GM23338 (cell line): ENCODE measurements at regions not wholly inside any gene's neighbourhood (a gene's known extent, or its start where the extent isn't known, plus 50 kb on each side); places are given as distances from the start of the nearest gene placed in this dataset.

ENCODE experiments used
- ATAC-seq: fragments of 200-7000 bp; cut with Tn5 transposase; 3 replicates; pipeline ENCODE4 v1.9.1; 2020
- DNase-seq: peaks from one replicate; pipeline ENCODE4 v3.0.0-alpha.2; 2015; ENCODE audit warnings: low spot score
- H2AFZ ChIP-seq: fragments of 200-600 bp; sonication (generic); 2 replicates; pipeline ENCODE4 v1.8.0; 2016; ENCODE audit warnings: antibody characterized with exemption, mild to moderate bottlenecking, moderate library complexity
- H3F3A ChIP-seq: fragments of 200-600 bp; sonication (generic); replicated peaks from 2 replicates; pipeline ENCODE4 v1.8.0; 2017; ENCODE audit warnings: antibody characterized with exemption, mixed run types, low read depth
- H3K27ac ChIP-seq: fragments of 200-600 bp; sonication (generic); 2 replicates; pipeline ENCODE4 v1.6.1; 2016; ENCODE audit warnings: low read depth
- H3K27me3 ChIP-seq: fragments of 200-600 bp; sonication (generic); 2 replicates; pipeline ENCODE4 v1.8.0; 2016; ENCODE audit warnings: mild to moderate bottlenecking, mixed run types, moderate library complexity; ENCODE audit not compliant: insufficient read depth
- H3K36me3 ChIP-seq: fragments of 200-600 bp; sonication (generic); 2 replicates; pipeline ENCODE4 v1.8.0; 2016; ENCODE audit warnings: mild to moderate bottlenecking; ENCODE audit not compliant: insufficient read depth
- H3K4me1 ChIP-seq: fragments of 200-600 bp; sonication (generic); 2 replicates; pipeline ENCODE4 v1.8.0; 2016; ENCODE audit warnings: mild to moderate bottlenecking, moderate library complexity; ENCODE audit not compliant: insufficient read depth
- H3K4me2 ChIP-seq: fragments of 200-600 bp; sonication (generic); 2 replicates; pipeline ENCODE4 v1.7.1; 2017; ENCODE audit warnings: mixed run types
- H3K4me3 ChIP-seq: fragments of 200-600 bp; sonication (generic); 2 replicates; pipeline ENCODE4 v1.6.1; 2016; ENCODE audit warnings: mixed run types
- H3K79me2 ChIP-seq: fragments of 200-600 bp; sonication (generic); replicated peaks from 2 replicates; pipeline ENCODE4 v1.8.0; 2017; ENCODE audit warnings: mild to moderate bottlenecking; ENCODE audit not compliant: insufficient read depth
- H3K9me2 ChIP-seq: fragments of 200-600 bp; sonication (generic); 2 replicates; pipeline ENCODE4 v1.8.0; 2017; ENCODE audit not compliant: insufficient read depth
- H4K20me1 ChIP-seq: fragments of 200-600 bp; sonication (generic); replicated peaks from 2 replicates; pipeline ENCODE4 v1.8.0; 2017; ENCODE audit warnings: mild to moderate bottlenecking; ENCODE audit not compliant: insufficient read depth
- H3K27ac Mint-ChIP-seq: 2 replicates; pipeline ENCODE4 v1.8.0; 2020; ENCODE audit warnings: inconsistent platforms, mild to moderate bottlenecking, moderate library complexity, mixed read lengths
- H3K27me3 Mint-ChIP-seq: 3 replicates; pipeline ENCODE4 v1.8.0; 2022; ENCODE audit warnings: low read depth, mild to moderate bottlenecking, moderate library complexity, mixed read lengths, inconsistent platforms; ENCODE audit not compliant: insufficient read depth, poor library complexity
- H3K36me3 Mint-ChIP-seq: 3 replicates; pipeline ENCODE4 v1.8.0; 2021; ENCODE audit warnings: low read depth, mild to moderate bottlenecking, inconsistent platforms, moderate library complexity, mixed read lengths
- H3K4me1 Mint-ChIP-seq: 3 replicates; pipeline ENCODE4 v1.8.0; 2020; ENCODE audit warnings: mild to moderate bottlenecking, inconsistent platforms, mixed read lengths
- H3K4me3 Mint-ChIP-seq: 3 replicates; pipeline ENCODE4 v1.8.0; 2021; ENCODE audit warnings: moderate library complexity, mild to moderate bottlenecking, inconsistent platforms, mixed read lengths
- H3K9me3 Mint-ChIP-seq: 3 replicates; pipeline ENCODE4 v1.8.0; 2020; ENCODE audit warnings: moderate library complexity, mild to moderate bottlenecking, inconsistent platforms, mixed read lengths
- EZH2 ChIP-seq: fragments of 200-600 bp; sonication (generic); IDR thresholded peaks from one replicate; pipeline ENCODE4 v1.8.0; 2017; ENCODE audit warnings: antibody characterized with exemption, mild to moderate bottlenecking, low read depth; ENCODE audit not compliant: unreplicated experiment
- STAT1 ChIP-seq: IDR thresholded peaks from one replicate; pipeline ENCODE4 v1.6.1; 2016; ENCODE audit warnings: antibody characterized with exemption; ENCODE audit not compliant: unreplicated experiment
- ZNF331 ChIP-seq: fragments of 250-450 bp; sonication (Bioruptor Pico); IDR thresholded peaks from 2 replicates; pipeline ENCODE4 v1.5.0; 2020; ENCODE audit warnings: low read depth, mild to moderate bottlenecking, moderate library complexity
- ZNF462 ChIP-seq: fragments of 250-450 bp; sonication (Bioruptor Pico); IDR thresholded peaks from 2 replicates; pipeline ENCODE4 v1.5.0; 2020; ENCODE audit warnings: mild to moderate bottlenecking, moderate library complexity
- TF ChIP-seq, protein P1 (sequence below): IDR thresholded peaks from 2 replicates; pipeline ENCODE4 v1.6.1; 2016; ENCODE audit warnings: antibody characterized with exemption
- TF ChIP-seq, protein P2 (sequence below), 2 experiments: fragments of 200-600 bp in 1 of 2; sonication (generic) in 1 of 2; conservative IDR thresholded peaks; 2 replicates each; pipeline versions ENCODE4 v1.5.1 to v1.6.1; 2016 to 2017; ENCODE audit warnings: antibody characterized with exemption in 2 of 2, low read depth in 2 of 2, mild to moderate bottlenecking in 2 of 2, moderate library complexity in 1 of 2

GRCh38 chr2:23053601-23054000 is 331.4 kb upstream of the KLHL29 start:
- DNase-seq, result no peak
- Histone ChIP-seq H3K27me3 (no peaks in the 10 kb centered on the region), H3K4me1 (no peaks in the 10 kb centered on the region), H3K4me2 (no peak overlapping the region), H3K27ac (no peak overlapping the region), H3K9me2 (peaks cover 15% of the 10 kb centered on the region; the same call in 1 of the 2 replicates), H4K20me1 (no peaks in the 10 kb centered on the region), H3K79me2 (no peaks in the 10 kb centered on the region), H3F3A (no peaks in the 10 kb centered on the region), H2AFZ (no peak overlapping the region), H3K4me3 (no peak overlapping the region), H3K36me3 (no peaks in the 10 kb centered on the region)
- no peaks in the 10 kb centered on the region for H3K4me1 Mint-ChIP-seq
- H3K27me3 Mint-ChIP-seq, result peaks cover 3% of the 10 kb centered on the region
- H3K9me3 Mint-ChIP-seq, result peaks cover under 1% of the 10 kb centered on the region; the same call in 1 of the 3 replicates
- no peak for ATAC-seq
- no peaks in the 10 kb centered on the region for H3K36me3 Mint-ChIP-seq
- H3K4me3 Mint-ChIP-seq, result no peak overlapping the region
- TF ChIP-seq, protein P1, sequence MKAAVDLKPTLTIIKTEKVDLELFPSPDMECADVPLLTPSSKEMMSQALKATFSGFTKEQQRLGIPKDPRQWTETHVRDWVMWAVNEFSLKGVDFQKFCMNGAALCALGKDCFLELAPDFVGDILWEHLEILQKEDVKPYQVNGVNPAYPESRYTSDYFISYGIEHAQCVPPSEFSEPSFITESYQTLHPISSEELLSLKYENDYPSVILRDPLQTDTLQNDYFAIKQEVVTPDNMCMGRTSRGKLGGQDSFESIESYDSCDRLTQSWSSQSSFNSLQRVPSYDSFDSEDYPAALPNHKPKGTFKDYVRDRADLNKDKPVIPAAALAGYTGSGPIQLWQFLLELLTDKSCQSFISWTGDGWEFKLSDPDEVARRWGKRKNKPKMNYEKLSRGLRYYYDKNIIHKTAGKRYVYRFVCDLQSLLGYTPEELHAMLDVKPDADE, result no peak
- TF ChIP-seq ZNF462 (CRISPR knock-in tag) (no peak), ZNF331 (CRISPR knock-in tag) (no peak), EZH2 (no peak), STAT1 (no peak)
- TF ChIP-seq, protein P2, sequence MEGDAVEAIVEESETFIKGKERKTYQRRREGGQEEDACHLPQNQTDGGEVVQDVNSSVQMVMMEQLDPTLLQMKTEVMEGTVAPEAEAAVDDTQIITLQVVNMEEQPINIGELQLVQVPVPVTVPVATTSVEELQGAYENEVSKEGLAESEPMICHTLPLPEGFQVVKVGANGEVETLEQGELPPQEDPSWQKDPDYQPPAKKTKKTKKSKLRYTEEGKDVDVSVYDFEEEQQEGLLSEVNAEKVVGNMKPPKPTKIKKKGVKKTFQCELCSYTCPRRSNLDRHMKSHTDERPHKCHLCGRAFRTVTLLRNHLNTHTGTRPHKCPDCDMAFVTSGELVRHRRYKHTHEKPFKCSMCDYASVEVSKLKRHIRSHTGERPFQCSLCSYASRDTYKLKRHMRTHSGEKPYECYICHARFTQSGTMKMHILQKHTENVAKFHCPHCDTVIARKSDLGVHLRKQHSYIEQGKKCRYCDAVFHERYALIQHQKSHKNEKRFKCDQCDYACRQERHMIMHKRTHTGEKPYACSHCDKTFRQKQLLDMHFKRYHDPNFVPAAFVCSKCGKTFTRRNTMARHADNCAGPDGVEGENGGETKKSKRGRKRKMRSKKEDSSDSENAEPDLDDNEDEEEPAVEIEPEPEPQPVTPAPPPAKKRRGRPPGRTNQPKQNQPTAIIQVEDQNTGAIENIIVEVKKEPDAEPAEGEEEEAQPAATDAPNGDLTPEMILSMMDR (conservative IDR thresholded peaks at IDR 0.05; ENCODE audit: low read depth in 2 of 2), result no peak
- H3K27ac Mint-ChIP-seq, result no peak overlapping the region
